ENCODE measurements at regions not wholly inside any gene's neighbourhood (a gene's known extent, or its start where the extent isn't known, plus 50 kb on each side); places are given as distances from the start of the nearest gene placed in this dataset.

GRCh38 chr13:37345869-37346268 lies 240.4 kb upstream of the CSNK1A1L start:
- TF ChIP-seq, protein P1, sequence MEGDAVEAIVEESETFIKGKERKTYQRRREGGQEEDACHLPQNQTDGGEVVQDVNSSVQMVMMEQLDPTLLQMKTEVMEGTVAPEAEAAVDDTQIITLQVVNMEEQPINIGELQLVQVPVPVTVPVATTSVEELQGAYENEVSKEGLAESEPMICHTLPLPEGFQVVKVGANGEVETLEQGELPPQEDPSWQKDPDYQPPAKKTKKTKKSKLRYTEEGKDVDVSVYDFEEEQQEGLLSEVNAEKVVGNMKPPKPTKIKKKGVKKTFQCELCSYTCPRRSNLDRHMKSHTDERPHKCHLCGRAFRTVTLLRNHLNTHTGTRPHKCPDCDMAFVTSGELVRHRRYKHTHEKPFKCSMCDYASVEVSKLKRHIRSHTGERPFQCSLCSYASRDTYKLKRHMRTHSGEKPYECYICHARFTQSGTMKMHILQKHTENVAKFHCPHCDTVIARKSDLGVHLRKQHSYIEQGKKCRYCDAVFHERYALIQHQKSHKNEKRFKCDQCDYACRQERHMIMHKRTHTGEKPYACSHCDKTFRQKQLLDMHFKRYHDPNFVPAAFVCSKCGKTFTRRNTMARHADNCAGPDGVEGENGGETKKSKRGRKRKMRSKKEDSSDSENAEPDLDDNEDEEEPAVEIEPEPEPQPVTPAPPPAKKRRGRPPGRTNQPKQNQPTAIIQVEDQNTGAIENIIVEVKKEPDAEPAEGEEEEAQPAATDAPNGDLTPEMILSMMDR (IDR thresholded peaks at IDR 0.05; ENCODE audit: low read depth, low read length) = no peak
- TF ChIP-seq, protein P2, sequence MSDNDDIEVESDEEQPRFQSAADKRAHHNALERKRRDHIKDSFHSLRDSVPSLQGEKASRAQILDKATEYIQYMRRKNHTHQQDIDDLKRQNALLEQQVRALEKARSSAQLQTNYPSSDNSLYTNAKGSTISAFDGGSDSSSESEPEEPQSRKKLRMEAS (IDR thresholded peaks at IDR 0.05; ENCODE audit: low read depth, low read length) = no peak

Data from NB4 (cell line).